ENCODE measurements at regions not wholly inside any gene's neighbourhood (a gene's known extent, or its start where the extent isn't known, plus 50 kb on each side); places are given as distances from the start of the nearest gene placed in this dataset.
"Not testable (repeated sequence)": the region's sequence is repeated elsewhere in the genome, so short reads cannot be mapped to it uniquely, and the experiment has no call there.

GRCh38 chr2:239806276-239806675 lies 218.9 kb downstream of the NDUFA10 start:
- DNase-seq (ENCODE audit: low read depth in 2 of 3, low spot score in 2 of 3) = no peak

- no peak for DNase-seq (ENCODE audit: low read depth in 2 of 3, low spot score in 2 of 3)
Measured at GRCh38 chr2:239805414-239805813, 219.7 kb downstream of the NDUFA10 start.

- no peak for DNase-seq (ENCODE audit: low read depth in 2 of 3, low spot score in 2 of 3)
Measured at GRCh38 chr2:239805043-239805329, 220.2 kb downstream of the NDUFA10 start.

GRCh38 chr2:239804161-239805042 lies 220.7 kb downstream of the NDUFA10 start:
- DNase-seq (ENCODE audit: low read depth in 2 of 3, low spot score in 2 of 3) = no peak

- no peak for DNase-seq (ENCODE audit: low read depth in 2 of 3, low spot score in 2 of 3)
Measured at GRCh38 chr2:239803766-239804115, 221.4 kb downstream of the NDUFA10 start.

GRCh38 chr2:239803102-239803765 lies 221.9 kb downstream of the NDUFA10 start:
- DNase-seq (ENCODE audit: low read depth in 2 of 3, low spot score in 2 of 3) = no peak

GRCh38 chr2:239802185-239802649 lies 222.9 kb downstream of the NDUFA10 start:
- no peak for DNase-seq (ENCODE audit: low read depth in 2 of 3, low spot score in 2 of 3)

GRCh38 chr2:239801404-239802184 lies 223.5 kb downstream of the NDUFA10 start:
- DNase-seq (ENCODE audit: low read depth in 2 of 3, low spot score in 2 of 3) = no peak

GRCh38 chr2:239800785-239801386 lies 224.3 kb downstream of the NDUFA10 start:
- no peak for DNase-seq (ENCODE audit: low read depth in 2 of 3, low spot score in 2 of 3)

GRCh38 chr2:239797316-239797715 lies 227.8 kb downstream of the NDUFA10 start:
- no peak for DNase-seq (ENCODE audit: low read depth in 2 of 3, low spot score in 2 of 3)

- DNase-seq (ENCODE audit: low read depth in 2 of 3, low spot score in 2 of 3) = not testable (repeated sequence)
Measured at GRCh38 chr2:239795761-239796160, 229.4 kb downstream of the NDUFA10 start.

- no peak for DNase-seq (ENCODE audit: low read depth in 2 of 3, low spot score in 2 of 3)
Measured at GRCh38 chr2:239793836-239794235, 231.3 kb downstream of the NDUFA10 start.

- DNase-seq (ENCODE audit: low read depth in 2 of 3, low spot score in 2 of 3) = no peak
Measured at GRCh38 chr2:239793086-239793485, 232.1 kb downstream of the NDUFA10 start.

GRCh38 chr2:239792405-239793084 lies 232.6 kb downstream of the NDUFA10 start:
- DNase-seq (ENCODE audit: low read depth in 2 of 3, low spot score in 2 of 3) = no peak

- DNase-seq (ENCODE audit: low read depth in 2 of 3, low spot score in 2 of 3) = no peak
Measured at GRCh38 chr2:239791526-239792404, 233.4 kb downstream of the NDUFA10 start.

- DNase-seq (ENCODE audit: low read depth in 2 of 3, low spot score in 2 of 3) = no peak
Measured at GRCh38 chr2:239790721-239791120, 234.4 kb downstream of the NDUFA10 start.

GRCh38 chr2:239790313-239790712 lies 234.8 kb downstream of the NDUFA10 start:
- DNase-seq (ENCODE audit: low read depth in 2 of 3, low spot score in 2 of 3) = no peak

- DNase-seq (ENCODE audit: low read depth in 2 of 3, low spot score in 2 of 3) = no peak
Measured at GRCh38 chr2:239789711-239790110, 235.4 kb downstream of the NDUFA10 start.

GRCh38 chr2:239788576-239789098 lies 236.5 kb downstream of the NDUFA10 start:
- no peak for DNase-seq (ENCODE audit: low read depth in 2 of 3, low spot score in 2 of 3)

Data from activated CD8-positive, alpha-beta memory T cell treated with anti-CD3 and anti-CD28 coated beads for 48 hours (primary cell).